NCI-H226 (cell line): ENCODE measurements at regions not wholly inside any gene's neighbourhood (a gene's known extent, or its start where the extent isn't known, plus 50 kb on each side); places are given as distances from the start of the nearest gene placed in this dataset.
"Not testable (repeated sequence)": the region's sequence is repeated elsewhere in the genome, so short reads cannot be mapped to it uniquely, and the experiment has no call there.

Experiments
- DNase-seq: peaks from one replicate; pipeline ENCODE4 v3.0.0-alpha.2; 2015

DNA sequence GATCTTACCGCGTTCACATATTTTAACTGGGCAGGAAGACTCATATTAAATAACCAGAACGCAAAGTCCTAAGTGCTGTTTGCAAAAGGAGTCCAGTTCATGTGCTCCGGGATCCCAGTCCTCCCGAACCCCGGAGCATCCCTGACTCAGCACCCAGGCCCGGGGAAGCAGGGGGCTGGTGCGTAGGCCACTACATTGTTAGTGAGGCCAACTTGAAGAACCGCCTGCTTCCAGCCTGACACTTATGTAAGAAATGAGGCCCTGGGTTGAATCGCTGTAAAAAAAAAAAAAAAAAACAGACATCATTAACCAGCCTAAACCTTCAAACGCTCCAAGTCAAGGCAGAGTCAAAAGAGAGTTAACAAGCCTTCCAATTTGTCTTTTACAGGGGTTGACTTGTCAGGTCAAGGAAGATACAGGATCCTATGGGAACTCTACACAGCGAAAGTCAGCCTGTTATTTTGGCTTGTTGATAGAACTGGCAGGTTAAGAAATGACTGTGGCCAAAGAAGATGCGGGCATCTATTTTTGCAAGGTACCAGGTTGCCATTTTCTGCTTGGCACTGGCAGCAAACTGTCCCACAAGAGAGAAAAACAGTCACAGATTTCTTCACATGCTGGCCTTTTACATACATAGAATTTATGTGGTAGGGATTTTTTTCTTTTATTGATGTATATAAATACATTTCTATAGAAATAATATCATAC is 93.3 kb downstream of the ACTL7B start:
- DNase-seq, result no peak

DNA sequence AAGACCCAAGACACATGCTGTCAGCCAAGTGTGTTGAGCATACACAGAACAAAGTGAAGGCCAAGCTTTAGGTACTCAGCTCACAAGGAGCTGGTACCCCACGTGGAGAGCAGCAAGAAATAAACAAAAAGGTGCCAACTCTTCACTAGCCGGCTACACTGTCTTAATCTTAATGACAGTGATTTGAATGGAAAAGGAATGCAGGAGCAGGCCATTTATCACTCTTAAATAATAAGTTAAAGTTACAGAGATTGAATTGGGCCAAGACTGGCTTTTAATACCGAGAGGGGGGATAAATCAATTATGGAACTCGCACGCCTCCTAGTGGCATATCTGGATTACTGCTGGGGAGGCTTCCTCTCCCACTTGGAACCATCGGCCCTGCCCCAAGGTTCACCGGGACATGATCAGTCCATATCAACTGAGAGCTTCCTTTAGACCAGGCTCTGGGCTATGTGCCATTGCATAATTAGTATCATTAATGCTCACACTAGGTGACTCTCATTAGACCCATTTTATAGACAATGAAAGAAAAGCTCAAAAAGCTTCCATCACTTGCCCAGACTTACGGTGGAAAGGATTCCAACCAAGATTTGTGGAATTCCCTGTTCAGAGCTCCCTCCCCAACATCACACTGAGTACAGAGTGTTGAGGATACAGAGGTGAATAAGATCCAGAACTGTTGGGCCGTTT is 94.0 kb downstream of the ACTL7B start:
- DNase-seq, result no peak

DNA sequence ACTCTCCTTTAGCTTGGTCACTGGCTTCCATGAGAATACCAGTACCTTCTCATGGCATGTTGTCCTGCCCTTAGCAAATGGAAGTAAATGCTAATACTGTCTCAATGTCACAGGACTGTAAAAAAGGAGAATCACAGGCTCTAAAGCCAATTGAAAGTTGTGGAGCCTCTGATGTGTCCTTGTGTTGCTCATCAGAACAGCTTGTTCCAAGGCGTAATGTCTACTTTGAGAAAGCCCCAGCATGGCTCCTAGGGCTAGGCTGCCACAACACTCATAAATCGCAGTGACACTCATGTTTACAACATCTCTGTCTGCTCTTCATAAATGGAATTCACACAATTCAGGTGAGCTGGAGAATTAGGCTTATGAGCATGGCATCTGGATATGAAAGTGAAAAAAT is 94.9 kb downstream of the ACTL7B start:
- no peak for DNase-seq

DNA sequence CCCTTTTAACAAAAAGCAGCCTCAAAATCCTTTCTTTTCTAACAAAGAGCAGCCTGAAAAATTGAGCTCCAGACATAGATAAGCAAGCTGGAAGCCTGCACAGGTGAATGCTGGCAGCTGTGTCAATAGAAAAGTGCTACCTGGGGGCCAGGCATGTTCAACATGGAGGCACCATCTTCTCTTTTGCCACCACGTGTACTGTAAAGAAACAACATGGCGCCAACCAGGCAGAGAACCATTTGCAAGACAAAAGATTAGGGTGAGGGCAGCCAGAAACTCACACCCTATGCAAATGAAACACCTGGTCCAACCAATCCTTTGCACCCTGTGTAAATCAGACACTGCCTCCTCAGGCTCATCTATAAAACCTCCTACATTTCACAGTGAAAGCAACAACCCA is 96.0 kb downstream of the ACTL7B start:
- no peak for DNase-seq

DNA sequence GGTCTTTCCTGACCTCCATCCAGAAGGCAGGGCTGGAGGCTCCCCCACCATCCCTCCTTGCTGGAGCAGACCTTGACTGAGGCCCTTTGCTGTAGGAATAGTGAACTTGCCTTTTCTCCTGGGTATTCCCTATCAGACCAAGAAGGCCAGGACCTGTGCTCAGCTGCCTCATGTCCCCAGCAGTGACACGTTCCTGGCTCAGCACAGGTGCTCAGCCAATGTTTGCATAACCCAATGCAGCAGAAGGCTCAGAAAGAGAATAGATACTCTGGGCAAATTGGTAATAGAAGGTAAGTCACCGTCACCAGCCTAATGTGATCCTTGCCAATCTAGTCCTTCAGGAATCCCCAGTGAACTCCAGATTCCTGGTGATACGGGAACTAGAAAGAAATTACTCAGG is 96.4 kb downstream of the ACTL7B start:
- DNase-seq, result no peak

DNA sequence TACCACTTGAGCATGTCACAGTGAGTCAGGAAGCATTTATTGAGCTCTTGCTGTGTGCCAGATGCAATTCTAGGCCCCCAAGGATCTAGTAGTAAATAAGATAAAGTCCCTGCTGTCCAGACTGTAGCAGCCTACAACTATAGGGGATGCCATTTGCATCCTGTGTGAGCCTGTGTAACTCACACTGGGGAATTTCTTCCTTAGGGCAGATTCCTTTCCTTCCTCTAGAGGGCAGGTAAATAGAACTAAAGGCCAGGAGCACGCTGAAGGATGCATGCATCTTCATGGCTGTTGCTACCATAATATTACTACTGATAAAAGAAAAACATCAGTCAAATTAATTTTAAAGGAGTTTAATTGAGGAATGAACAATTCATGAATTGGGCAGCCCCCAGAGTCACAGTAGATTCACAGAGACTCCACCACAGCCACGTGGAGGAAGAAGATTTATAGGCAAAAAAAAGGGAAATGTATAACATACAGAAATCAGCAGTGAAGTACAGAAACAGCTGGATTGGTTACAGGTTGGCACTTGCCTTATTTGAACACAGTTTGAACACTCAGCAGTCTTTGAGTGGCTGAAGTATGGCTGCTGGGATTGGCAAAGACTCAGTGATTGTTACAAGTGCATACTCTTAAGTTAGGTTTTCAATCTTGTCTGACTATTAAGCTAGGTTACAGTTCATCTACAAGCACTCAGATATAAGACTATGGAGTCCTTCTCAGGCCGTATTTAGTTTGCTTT is 98.9 kb downstream of the ACTL7B start:
- no peak for DNase-seq

DNA sequence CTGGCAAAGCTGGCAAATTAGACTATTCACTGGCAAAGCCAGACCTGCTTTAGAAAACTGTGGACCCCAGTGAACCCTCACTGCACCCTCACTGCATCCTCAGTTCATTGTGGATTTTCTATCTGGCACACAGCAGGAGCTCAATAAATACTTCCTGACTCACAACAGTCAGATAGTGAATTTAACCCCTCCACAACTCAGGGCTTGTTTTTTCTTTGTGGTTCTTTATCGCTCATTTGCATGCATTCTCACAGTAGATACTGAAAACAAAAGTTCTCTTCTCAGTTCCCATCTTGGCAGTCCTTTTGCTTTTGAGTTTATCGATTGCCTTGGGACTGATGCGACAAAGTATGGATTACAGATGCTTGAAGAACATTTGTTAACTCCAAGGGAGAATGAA is 99.8 kb downstream of the ACTL7B start:
- DNase-seq, result no peak

DNA sequence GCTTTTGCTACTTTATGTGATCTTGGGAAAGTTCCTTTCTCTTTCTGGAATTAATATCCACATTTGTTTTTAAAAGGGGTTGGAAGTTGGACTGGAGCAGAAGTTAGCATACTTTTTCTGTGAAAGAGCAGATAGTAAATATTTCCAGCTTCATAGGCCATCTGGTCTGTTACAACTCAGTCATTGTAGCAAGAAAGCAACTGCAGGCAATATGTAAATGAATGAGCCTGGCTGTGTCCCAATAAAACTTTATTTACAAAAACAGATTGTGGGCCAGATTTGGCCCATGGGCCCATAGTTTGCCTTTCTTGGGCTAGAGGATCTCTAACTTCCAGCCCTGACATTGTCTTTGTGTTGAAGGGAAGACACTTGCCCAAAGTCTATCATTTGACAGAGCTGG is 104.4 kb downstream of the ACTL7B start:
- DNase-seq, result no peak

DNA sequence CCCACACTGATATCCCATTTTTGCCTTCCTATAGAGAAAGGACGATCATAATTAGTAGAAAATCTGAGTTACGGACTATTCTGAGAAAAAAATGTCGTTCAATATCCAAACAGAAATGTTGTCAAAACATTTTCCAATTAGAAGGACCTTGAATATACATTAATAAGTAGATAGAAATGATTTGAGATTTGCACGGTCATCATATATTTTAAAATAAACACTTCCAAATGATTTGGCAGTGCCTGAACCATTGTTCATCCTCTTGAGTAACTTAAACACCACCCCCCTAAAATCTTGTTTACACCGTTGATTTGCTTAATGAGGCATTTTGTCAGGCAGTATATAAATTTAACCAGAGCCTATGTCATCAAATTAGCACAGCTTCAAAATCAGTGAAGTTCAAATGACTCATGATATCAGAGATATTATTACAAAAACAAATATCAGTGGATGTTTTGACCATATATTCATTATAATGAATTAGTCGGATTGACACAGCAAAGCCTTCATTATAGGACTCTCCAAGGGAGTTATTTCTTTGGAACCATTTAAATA is 105.0 kb downstream of the ACTL7B start:
- DNase-seq, result no peak

DNA sequence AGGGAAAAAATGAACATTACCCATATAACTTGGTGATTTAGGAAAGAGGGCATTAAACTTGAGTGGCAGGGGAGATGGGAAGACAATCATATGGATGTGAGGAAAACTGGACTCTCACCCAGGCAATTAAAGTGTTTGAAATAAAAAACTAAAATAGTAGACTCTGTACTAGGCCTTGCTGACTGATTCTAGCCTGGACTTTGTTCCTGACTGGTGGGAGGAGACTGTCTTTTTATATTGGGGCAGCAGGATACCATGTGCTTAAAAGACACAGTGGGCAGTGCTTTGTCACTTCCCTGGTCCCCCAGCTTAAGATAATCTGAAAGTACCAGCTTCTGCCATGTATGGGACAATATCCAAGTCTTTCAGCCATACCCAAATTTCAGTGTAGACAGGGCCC is 107.0 kb downstream of the ACTL7B start:
- no peak for DNase-seq

DNA sequence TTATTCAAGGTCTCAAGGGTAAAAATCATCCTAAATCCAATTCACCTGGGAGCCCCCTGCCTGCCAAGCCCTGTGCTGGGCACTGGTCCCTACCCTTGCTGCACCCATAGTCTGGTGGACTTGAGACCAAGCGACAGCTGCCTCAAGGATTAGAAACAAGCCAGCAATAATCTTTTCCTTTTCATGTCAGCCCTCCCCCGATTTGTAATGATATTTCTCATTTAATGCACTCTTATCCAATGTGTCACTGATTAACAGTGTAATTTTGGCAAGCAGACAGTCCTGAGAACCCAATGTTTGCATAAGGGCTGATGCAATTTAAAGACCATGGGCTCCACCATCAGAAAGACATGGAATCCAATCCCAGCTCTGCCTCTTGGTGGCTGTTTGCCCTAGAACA is 108.9 kb downstream of the ACTL7B start:
- peak; percentile 14 for DNase-seq

DNA sequence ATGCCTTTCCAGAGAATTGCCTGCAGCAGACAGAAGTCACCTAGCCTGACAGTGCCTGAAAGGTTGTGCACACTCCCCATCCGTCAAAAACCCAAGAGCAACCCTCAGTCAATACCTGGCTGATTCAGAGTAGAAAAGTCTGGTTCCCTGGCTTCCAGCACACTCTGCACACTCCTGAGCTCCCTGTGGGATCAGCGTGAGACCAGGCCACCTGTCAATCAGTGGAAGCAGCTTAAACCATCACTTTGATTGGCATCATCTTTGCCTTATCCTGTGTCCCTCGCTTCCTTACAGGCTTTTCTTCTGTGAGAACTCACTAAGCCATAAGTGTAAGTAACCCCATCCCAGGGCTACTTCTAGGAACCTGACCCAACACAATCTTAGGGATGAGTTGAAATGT is 109.8 kb downstream of the ACTL7B start:
- DNase-seq, result no peak

DNA sequence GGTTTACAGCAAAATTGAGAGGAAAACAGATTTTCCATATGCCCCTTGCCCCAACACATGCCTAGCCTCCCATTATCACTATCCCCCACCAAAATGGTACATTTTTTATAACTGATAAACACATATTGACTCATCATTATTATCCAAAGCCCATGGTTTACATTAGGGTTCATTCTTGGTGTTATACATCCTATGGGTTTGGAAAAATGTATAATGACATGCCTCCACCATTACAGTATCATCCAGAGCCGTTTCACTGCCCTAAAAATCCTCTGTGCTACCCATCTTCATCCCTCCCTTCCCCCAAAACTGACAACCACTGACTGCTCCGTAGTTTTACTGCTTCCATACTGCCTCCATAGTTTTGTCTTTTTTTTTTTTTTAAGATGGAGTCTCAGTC is 111.1 kb downstream of the ACTL7B start:
- no peak for DNase-seq

DNA sequence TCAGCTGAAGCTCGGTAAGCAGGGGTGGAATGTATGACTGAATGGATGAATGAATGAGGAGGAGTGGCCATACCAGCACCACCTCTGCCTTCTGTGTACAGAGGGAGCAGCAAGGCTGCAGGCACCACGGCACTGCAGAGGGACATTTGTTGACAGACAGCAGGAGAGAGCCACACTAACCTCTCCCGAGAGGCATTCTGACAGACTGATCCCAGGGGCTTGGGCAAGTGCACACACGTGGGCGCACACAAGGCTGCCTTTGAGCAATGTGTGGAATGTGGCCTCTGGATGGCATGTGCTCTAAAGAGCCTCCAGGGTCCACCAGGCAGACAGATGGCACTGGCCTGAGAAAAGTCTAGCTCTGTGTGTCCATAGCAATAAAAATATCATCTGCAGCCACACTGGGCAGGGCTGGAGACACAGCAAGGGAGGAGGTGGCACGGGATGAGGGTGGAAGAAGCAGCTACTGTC is 111.8 kb downstream of the ACTL7B start:
- no peak for DNase-seq

DNA sequence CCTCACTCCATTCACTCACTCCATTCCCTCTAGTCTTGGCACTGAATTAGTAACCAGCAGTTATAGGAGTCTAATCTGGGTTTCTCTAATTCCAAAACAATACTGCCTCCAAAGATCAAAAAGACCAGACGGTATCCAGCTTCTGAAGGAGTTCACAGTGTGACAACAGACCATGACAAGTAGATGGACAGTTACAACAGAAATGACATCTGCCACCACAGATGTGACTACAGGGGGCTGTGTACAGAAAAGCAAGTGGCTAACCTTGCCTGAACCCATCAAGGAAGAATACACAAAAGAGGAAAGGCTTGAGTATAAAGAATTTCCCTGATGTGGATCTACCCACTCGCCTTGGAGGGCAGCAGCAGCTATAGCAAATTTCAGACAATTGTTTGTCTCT is 112.4 kb downstream of the ACTL7B start:
- DNase-seq, result no peak

DNA sequence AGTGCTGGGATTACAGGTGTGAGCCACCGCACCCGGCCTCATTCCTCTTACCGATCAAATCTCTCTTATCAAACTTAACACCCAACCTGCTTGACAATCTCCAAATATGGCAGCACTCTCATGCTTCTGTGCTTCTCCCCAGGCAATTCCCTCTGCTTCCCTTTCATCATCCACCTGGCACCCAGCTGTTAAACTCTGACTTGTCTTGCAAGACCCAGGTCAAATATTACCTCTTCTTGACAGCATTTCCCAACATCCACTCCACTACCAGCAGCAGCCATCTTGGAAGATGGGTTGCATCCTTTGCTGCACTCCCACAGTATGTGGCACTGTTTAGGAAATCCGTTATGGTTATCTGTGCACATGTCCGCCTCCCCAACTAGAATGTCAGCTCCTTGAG is 113.6 kb downstream of the ACTL7B start:
- DNase-seq, result no peak

DNA sequence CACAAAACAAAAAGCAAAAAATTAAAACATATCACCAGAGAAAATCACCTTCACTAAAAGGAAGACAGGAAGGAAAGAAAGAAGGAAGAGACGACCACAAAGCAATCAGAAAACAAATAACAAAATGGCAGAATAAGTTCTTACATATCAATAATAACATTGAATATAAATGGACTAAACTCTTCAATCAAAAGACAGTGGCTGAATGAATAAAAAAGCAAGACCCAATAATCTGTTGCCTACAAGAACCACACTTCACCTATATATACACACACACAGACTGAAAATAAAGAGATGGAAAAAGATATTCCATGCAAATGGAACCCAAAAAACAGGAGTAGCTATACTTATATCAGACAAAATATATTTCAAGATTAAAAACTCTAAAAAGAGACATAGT is 124.5 kb downstream of the ACTL7B start:
- not testable (repeated sequence) for DNase-seq

DNA sequence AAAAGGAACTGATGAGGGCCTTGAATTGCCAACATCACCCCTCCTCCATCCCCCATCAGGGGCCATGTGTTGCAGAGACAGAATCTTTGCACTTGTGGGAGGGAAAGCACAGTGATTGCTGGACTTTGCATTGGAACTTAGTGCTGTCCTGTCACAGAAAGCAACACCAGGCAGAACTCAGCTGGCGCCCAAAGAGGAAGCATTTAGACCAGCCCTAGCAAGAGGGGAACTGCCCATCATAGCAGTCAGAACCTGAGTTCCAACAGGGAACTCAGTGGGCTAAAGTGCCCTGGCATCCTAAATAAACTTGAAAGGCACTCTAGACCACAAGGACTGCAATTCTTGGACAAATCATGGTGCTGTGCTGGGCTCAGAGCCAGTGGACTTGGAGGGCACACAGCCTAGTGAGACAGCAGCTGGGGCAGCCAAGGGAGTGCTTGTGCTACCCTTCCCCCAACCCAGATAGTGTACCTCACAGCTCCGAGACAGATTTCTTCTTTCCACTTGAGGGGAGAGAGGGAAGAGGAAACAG is 128.1 kb downstream of the ACTL7B start:
- DNase-seq, result no peak

DNA sequence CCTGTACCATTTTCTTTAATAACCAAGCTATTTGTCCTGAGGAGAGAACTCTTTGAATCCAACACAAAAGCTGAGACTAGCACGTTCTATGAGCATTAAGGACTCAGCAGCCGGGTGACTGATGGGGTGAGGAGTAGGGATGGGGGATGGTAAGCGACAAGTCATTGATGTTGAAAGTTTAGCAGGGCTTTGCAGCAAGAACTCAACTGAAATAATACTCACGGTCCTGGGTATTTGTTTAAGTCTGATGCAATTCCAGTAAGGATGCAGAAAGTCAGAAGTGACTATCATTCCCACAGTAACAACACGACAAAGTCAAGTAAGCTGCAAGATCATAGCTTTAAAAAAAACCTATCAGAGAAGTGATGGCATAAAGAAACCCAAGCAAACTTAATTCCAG is 131.1 kb downstream of the ACTL7B start:
- no peak for DNase-seq

DNA sequence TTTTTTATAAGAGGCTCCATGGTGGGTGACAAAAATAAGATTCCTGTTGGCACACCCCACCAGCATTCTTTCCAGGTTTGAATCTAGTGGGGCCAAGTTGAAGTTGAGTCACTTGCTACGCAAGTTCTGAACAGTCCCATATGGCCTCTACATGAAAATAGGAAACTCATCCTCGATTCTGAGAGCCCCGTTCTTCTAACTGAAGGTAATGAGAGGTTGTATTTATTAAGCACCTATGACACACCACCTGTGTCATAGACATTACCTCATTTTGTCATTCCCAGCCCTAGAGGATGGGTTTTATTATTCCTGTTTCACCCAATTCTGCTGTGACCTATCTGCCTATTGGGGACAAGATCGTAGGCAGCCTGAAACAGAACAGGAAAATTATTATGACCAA is 131.7 kb downstream of the ACTL7B start:
- no peak for DNase-seq

DNA sequence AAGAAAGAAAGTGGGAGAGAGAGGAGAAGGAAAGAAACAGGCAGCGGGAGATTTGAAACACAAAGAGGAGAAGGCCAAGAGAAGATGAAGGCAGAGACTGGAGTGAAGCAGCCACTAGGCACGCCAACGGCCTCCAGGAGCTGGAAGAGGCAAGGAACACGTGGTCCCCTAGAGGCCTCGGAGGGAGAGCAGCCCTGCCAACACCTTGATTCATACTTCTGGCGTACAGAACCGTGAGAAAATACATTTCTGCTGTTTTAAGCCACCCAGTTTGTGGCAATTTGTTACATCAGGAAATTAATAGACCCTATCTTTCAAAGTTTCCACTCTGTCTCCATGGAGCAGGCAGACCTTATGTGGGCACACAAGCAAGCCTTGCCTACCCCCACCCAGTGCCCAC is 133.4 kb downstream of the ACTL7B start:
- no peak for DNase-seq

DNA sequence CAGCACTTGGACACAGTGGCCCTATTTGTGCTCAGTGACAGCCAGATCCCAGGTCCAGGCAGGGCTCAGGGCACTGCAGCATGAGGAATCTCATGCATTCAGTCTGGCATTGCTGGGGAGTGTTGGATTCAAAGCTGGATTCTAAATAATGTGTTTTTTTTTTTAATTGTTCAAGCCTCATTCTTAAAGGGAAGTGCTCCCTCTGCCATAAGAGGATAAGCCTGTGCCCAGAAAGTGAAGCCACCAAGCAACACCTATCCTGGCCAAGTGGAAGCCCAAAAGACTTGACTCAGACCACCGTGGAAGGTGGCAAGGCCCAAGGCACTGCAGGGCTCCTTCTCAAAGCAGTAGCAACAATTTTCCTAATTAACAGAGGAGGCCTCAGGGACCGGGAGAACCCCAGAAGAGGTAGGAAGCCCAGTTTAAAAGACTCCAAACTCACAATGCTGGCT is 135.6 kb downstream of the ACTL7B start:
- DNase-seq, result no peak

DNA sequence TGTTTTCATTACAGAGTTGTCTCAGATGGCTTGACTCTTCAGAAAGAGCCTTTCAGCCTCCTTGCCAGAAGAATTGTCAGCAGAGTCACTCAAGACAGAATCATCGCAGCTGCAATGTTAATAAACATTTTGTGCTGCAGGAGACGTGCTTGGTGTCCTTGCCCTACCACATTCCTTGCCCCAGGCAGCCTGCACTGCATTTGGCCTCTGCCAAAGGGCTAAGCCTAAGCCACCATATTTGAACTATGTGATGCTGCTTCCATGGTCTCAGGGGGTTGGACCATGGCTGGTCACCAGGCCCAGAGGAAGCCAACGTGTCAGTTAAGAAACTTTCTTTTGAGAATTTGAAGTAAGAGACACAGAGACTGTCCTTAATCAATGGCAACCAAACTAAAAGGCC is 145.4 kb downstream of the ACTL7B start:
- DNase-seq, result no peak
